ENCODE measurements at regions not wholly inside any gene's neighbourhood (a gene's known extent, or its start where the extent isn't known, plus 50 kb on each side); places are given as distances from the start of the nearest gene placed in this dataset.
"Not testable (repeated sequence)": the region's sequence is repeated elsewhere in the genome, so short reads cannot be mapped to it uniquely, and the experiment has no call there.

- TF ChIP-seq CTCF (IDR thresholded peaks at IDR 0.05; ENCODE audit: control insufficient read depth, insufficient read depth, low read depth, low read length, missing control alignments) = no peak
- no peak for DNase-seq (ENCODE audit: low read depth)
- no peak overlapping the region for H3K4me3 ChIP-seq (ENCODE audit: control insufficient read depth, low read depth, low read length)
These were observed 267.7 kb downstream of the AACS start for GRCh38 chr12:125332900-125333299.

- DNase-seq (ENCODE audit: low read depth) = no peak
- no peak for TF ChIP-seq CTCF (IDR thresholded peaks at IDR 0.05; ENCODE audit: control insufficient read depth, insufficient read depth, low read depth, low read length, missing control alignments)
- H3K4me3 ChIP-seq (ENCODE audit: control insufficient read depth, low read depth, low read length) = no peak overlapping the region
These were observed 271.0 kb downstream of the AACS start for GRCh38 chr12:125336246-125336645.

- peak; percentile 57 for DNase-seq (ENCODE audit: low read depth)
- H3K4me3 ChIP-seq (ENCODE audit: control insufficient read depth, low read depth, low read length) = no peak overlapping the region
- TF ChIP-seq CTCF (IDR thresholded peaks at IDR 0.05; ENCODE audit: control insufficient read depth, insufficient read depth, low read depth, low read length, missing control alignments) = no peak
These were observed 275.6 kb downstream of the AACS start for GRCh38 chr12:125340791-125341190.

GRCh38 chr12:125341422-125341821 is 276.2 kb downstream of the AACS start:
- TF ChIP-seq CTCF (IDR thresholded peaks at IDR 0.05; ENCODE audit: control insufficient read depth, insufficient read depth, low read depth, low read length, missing control alignments) = no peak
- DNase-seq (ENCODE audit: low read depth) = no peak

GRCh38 chr12:125343649-125344048 is 278.4 kb downstream of the AACS start:
- DNase-seq (ENCODE audit: low read depth) = no peak
- H3K4me3 ChIP-seq (ENCODE audit: control insufficient read depth, low read depth, low read length) = no peak overlapping the region
- TF ChIP-seq CTCF (IDR thresholded peaks at IDR 0.05; ENCODE audit: control insufficient read depth, insufficient read depth, low read depth, low read length, missing control alignments) = no peak

More at GRCh38 chr12:125341422-125341821, 276.2 kb downstream of the AACS start:
- H3K4me3 ChIP-seq (ENCODE audit: control insufficient read depth, low read depth, low read length) = no peak overlapping the region

GRCh38 chr12:125346362-125346761 is 281.1 kb downstream of the AACS start:
- DNase-seq (ENCODE audit: low read depth) = no peak
- no peak overlapping the region for H3K4me3 ChIP-seq (ENCODE audit: control insufficient read depth, low read depth, low read length)
- no peak for TF ChIP-seq CTCF (IDR thresholded peaks at IDR 0.05; ENCODE audit: control insufficient read depth, insufficient read depth, low read depth, low read length, missing control alignments)

GRCh38 chr12:125351788-125352187 is 286.6 kb downstream of the AACS start:
- DNase-seq (ENCODE audit: low read depth) = no peak
- no peak overlapping the region for H3K4me3 ChIP-seq (ENCODE audit: control insufficient read depth, low read depth, low read length)
- TF ChIP-seq CTCF (IDR thresholded peaks at IDR 0.05; ENCODE audit: control insufficient read depth, insufficient read depth, low read depth, low read length, missing control alignments) = no peak

GRCh38 chr12:125353002-125353401 is 287.8 kb downstream of the AACS start:
- H3K4me3 ChIP-seq (ENCODE audit: control insufficient read depth, low read depth, low read length); DNase-seq (ENCODE audit: low read depth): not testable (repeated sequence)
